SH-SY5Y (cell line): ENCODE measurements at regions not wholly inside any gene's neighbourhood (a gene's known extent, or its start where the extent isn't known, plus 50 kb on each side); places are given as distances from the start of the nearest gene placed in this dataset.

ENCODE experiments used
- GATA2 ChIP-seq: IDR thresholded peaks from 2 replicates; pipeline ENCODE4 v1.6.1; 2011; ENCODE audit warnings: mild to moderate bottlenecking, low read depth, low read length
- GATA3 ChIP-seq: IDR thresholded peaks from 2 replicates; pipeline ENCODE4 v1.6.1; 2011; ENCODE audit warnings: low read depth, mild to moderate bottlenecking, low read length, moderate library complexity

DNA sequence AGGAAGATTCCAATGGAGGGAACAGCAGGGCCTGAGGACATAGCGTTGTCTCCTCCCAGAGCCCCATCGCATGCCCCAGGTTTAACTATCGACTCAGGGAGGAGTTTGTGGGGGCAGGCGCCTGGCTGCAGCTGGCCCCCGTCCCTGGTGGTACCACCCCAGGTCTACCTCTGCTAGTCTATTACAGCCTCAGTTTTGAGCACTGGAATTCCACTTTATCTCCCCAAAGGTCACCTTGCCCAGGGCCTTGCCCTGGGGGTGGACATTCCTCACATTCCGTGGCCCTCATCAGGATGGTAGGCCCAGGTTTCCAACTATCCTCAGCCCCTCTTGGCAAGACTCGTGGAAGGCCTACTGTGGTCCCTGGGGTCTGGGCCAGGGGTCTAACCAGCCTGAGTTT, 65.4 kb upstream of the SSBP3 start:
- TF ChIP-seq GATA3, result no peak
- no peak for TF ChIP-seq GATA2
